PC-3 (cell line): ENCODE measurements at regions not wholly inside any gene's neighbourhood (a gene's known extent, or its start where the extent isn't known, plus 50 kb on each side); places are given as distances from the start of the nearest gene placed in this dataset.

Source experiments
- ATAC-seq: fragments of 200-7000 bp; cut with Tn5 transposase; 2 replicates; pipeline ENCODE4 v1.9.1; 2020; ENCODE audit warnings: mild to moderate bottlenecking, moderate library complexity
- BruUV-seq: library from RNA; stranded (reverse); fragments of 400-500 nt; replicated peaks from 2 replicates; lab custom pipeline; 2021; lab: Mats Ljungman, UMichigan
- CTCF ChIA-PET: fragments of 300-600 bp; sonication (Branson Sonifier 250); formaldehyde crosslinking; loops from one replicate; lab custom pipeline; 2022; ENCODE audit warnings: antibody characterized with exemption; lab: Charles Lee
- POLR2A ChIA-PET: fragments of 300-600 bp; sonication (Branson Sonifier 250); formaldehyde crosslinking; loops from one replicate; lab custom pipeline; 2022; ENCODE audit warnings: antibody characterized with exemption; ENCODE audit not compliant: unreplicated experiment; lab: Charles Lee
- DNase-seq: peaks from one replicate; pipeline ENCODE4 v3.0.0-alpha.2; 2015
- H2AFZ ChIP-seq: fragments of 300-600 bp; sonication (generic); 2 replicates; pipeline ENCODE4 v1.6.0; 2016; ENCODE audit warnings: antibody characterized with exemption, low read length
- H3F3A ChIP-seq: fragments of 300-600 bp; sonication (generic); one replicate; pipeline ENCODE4 v1.6.0; 2017; ENCODE audit warnings: antibody characterized with exemption, low read length, control low read depth, mild to moderate bottlenecking; ENCODE audit not compliant: unreplicated experiment
- H3K27ac ChIP-seq: fragments of 300-600 bp; sonication (generic); 2 replicates; pipeline ENCODE4 v1.5.1; 2016; ENCODE audit warnings: mild to moderate bottlenecking, low read length
- H3K27me3 ChIP-seq: fragments of 300-600 bp; sonication (generic); 2 replicates; pipeline ENCODE4 v1.6.1; 2016; ENCODE audit warnings: low read length, mixed read lengths
- H3K36me3 ChIP-seq: fragments of 300-600 bp; sonication (generic); 2 replicates; pipeline ENCODE4 v1.6.1; 2016; ENCODE audit warnings: low read depth, mixed run types, low read length, mixed read lengths
- H3K4me1 ChIP-seq: fragments of 300-600 bp; sonication (generic); 2 replicates; pipeline ENCODE4 v1.5.1; 2016; ENCODE audit warnings: low read length; ENCODE audit not compliant: insufficient read depth
- H3K4me2 ChIP-seq: fragments of 300-600 bp; sonication (generic); 2 replicates; pipeline ENCODE4 v1.6.0; 2016; ENCODE audit warnings: low read length
- H3K4me3 ChIP-seq: fragments of 300-600 bp; sonication (generic); 2 replicates; pipeline ENCODE4 v1.5.1; 2016; ENCODE audit warnings: mild to moderate bottlenecking, low read length, mixed read lengths
- H3K79me2 ChIP-seq: fragments of 300-600 bp; sonication (generic); 2 replicates; pipeline ENCODE4 v1.6.1; 2017; ENCODE audit warnings: low read length, mixed read lengths
- H3K9ac ChIP-seq: fragments of 300-600 bp; sonication (generic); 2 replicates; pipeline ENCODE4 v1.6.0; 2016; ENCODE audit warnings: mild to moderate bottlenecking, low read length
- H3K9me2 ChIP-seq: fragments of 300-600 bp; sonication (generic); replicated peaks from 2 replicates; pipeline ENCODE4 v1.6.1; 2016; ENCODE audit warnings: mixed run types, low read length, mixed read lengths
- H3K9me3 ChIP-seq: fragments of 300-600 bp; sonication (generic); 2 replicates; pipeline ENCODE4 v1.6.1; 2016; ENCODE audit warnings: low read length, mixed read lengths
- H4K20me1 ChIP-seq: fragments of 300-600 bp; sonication (generic); 2 replicates; pipeline ENCODE4 v1.6.1; 2016; ENCODE audit warnings: low read length, mixed read lengths
- CTCF ChIP-seq: fragments of 300-600 bp; sonication (generic); conservative IDR thresholded peaks from 2 replicates; pipeline ENCODE4 v1.5.1; 2017; ENCODE audit warnings: antibody characterized with exemption, low read depth, mild to moderate bottlenecking, low read length
- EZH2 ChIP-seq: fragments of 300-600 bp; sonication (generic); IDR thresholded peaks from one replicate; pipeline ENCODE4 v1.6.1; 2017; ENCODE audit warnings: antibody characterized with exemption, mild to moderate bottlenecking, low read length; ENCODE audit not compliant: unreplicated experiment
- EZH2phosphoT487 ChIP-seq: fragments of 300-600 bp; sonication (generic); IDR thresholded peaks from 2 replicates; pipeline ENCODE4 v1.6.1; 2018; ENCODE audit warnings: mild to moderate bottlenecking, antibody characterized with exemption, low read length, borderline replicate concordance
- intact Hi-C: fragments of 100-400 bp; cut with micrococcal nuclease; formaldehyde crosslinking; loops from 2 replicates; pipeline ENCODE4 v1.9.0; 2023

DNA sequence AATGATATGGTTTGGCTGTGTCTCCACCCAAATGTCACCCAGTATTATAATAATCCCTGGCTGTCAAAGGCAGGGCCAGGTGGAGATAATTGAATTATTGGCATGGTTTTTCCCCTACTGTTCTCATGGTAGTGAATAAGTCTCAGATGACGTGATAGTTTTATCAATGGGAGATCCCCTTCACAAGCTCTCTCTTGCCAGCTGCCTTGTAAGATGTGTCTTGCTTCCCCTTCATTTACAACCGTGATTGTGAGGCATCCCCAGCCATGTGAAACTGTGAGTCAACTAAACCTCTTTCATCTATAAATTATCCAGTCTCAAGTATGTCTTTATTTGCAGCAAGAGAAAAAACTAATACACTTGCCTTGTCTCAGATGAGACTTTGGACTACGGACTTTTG lies 907.3 kb upstream of the MANEA start:
- Histone ChIP-seq H3K9me3 (no peaks in the 10 kb centered on the region), H2AFZ (no peak overlapping the region), H3K9ac (no peak overlapping the region), H4K20me1 (no peaks in the 10 kb centered on the region), H3K27me3 (no peaks in the 10 kb centered on the region), H3K4me3 (no peak overlapping the region), H3K9me2 (no peaks in the 10 kb centered on the region), H3K36me3 (no peaks in the 10 kb centered on the region), H3K79me2 (no peaks in the 10 kb centered on the region), H3K4me2 (no peak overlapping the region), H3K27ac (no peak overlapping the region), H3F3A (no peaks in the 10 kb centered on the region), H3K4me1 (no peaks in the 10 kb centered on the region)
- intact Hi-C loops: no loop called here
- ATAC-seq (no peak), DNase-seq (no peak)
- TF ChIP-seq CTCF (no peak), EZH2phosphoT487 (no peak), EZH2 (no peak)
- ChIA-PET CTCF (no interaction called here), POLR2A (no interaction called here)
- BruUV-seq: no TSS peak

GRCh38 chr6:94668876-94669275 lies 908.5 kb upstream of the MANEA start:
- Histone ChIP-seq H3K27ac (no peak overlapping the region), H3K79me2 (no peaks in the 10 kb centered on the region), H3K4me3 (no peak overlapping the region), H4K20me1 (no peaks in the 10 kb centered on the region), H3K9me2 (no peaks in the 10 kb centered on the region), H3K4me2 (no peak overlapping the region), H3K36me3 (no peaks in the 10 kb centered on the region), H3K9me3 (no peaks in the 10 kb centered on the region), H2AFZ (no peak overlapping the region), H3F3A (no peaks in the 10 kb centered on the region), H3K27me3 (no peaks in the 10 kb centered on the region), H3K9ac (no peak overlapping the region), H3K4me1 (no peaks in the 10 kb centered on the region)
- BruUV-seq: no TSS peak
- DNase-seq (no peak), ATAC-seq (no peak)
- intact Hi-C loops: no loop called here
- ChIA-PET CTCF (no interaction called here), POLR2A (no interaction called here)
- TF ChIP-seq EZH2 (no peak), CTCF (no peak), EZH2phosphoT487 (no peak)

DNA sequence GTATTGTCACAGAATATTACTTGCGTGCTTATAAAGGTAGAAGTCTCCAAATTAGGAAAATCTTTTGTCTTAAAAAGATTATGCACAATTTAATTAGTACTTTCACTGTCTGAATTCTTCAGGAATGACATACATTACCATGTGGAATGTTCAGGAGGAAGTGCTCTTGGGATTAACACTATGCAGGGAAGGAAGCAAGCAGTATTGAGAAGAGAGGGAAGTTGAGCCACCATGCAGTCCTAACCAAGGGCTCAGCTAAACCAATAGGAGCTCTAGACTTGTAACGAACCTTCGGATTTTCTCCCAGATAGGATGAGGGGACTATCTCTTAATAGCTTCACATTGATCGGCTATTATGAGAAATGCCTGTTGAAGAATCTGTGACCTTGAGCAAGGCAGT lies 918.4 kb upstream of the MANEA start:
- H3K9me2 ChIP-seq: no peaks in the 10 kb centered on the region
- H3K9ac ChIP-seq: no peak overlapping the region
- no peaks in the 10 kb centered on the region for H4K20me1 ChIP-seq
- no peak for DNase-seq
- no peak for ATAC-seq
- no peak overlapping the region for H2AFZ ChIP-seq
- H3K4me3 ChIP-seq: no peak overlapping the region
- CTCF ChIA-PET: no interaction called here
- no TSS peak for BruUV-seq
- H3K79me2 ChIP-seq: no peaks in the 10 kb centered on the region
- H3K9me3 ChIP-seq: no peaks in the 10 kb centered on the region
- no peaks in the 10 kb centered on the region for H3F3A ChIP-seq
- H3K27ac ChIP-seq: no peak overlapping the region
- H3K36me3 ChIP-seq: no peaks in the 10 kb centered on the region
- TF ChIP-seq EZH2phosphoT487: no peak
- H3K4me1 ChIP-seq: no peaks in the 10 kb centered on the region
- H3K27me3 ChIP-seq: no peaks in the 10 kb centered on the region
- POLR2A ChIA-PET: no interaction called here
- H3K4me2 ChIP-seq: no peak overlapping the region
- intact Hi-C loops: no loop called here
